Neuronal stem cell (in vitro differentiated cells): ENCODE measurements at regions not wholly inside any gene's neighbourhood (a gene's known extent, or its start where the extent isn't known, plus 50 kb on each side); places are given as distances from the start of the nearest gene placed in this dataset.

Experiments
- DNase-seq: peaks from one replicate; pipeline ENCODE4 v3.0.0-alpha.2; 2013; ENCODE audit warnings: low spot score
- H2AFZ ChIP-seq: one replicate; pipeline ENCODE4 v1.6.1; 2013; ENCODE audit warnings: mild to moderate bottlenecking, low read length, inconsistent platforms
- H2AK5ac ChIP-seq: 2 replicates; pipeline ENCODE4 v1.6.1; 2013; ENCODE audit warnings: low read depth, mild to moderate bottlenecking, inconsistent platforms, low read length, moderate library complexity, mixed read lengths
- H2BK120ac ChIP-seq: 2 replicates; pipeline ENCODE4 v1.6.1; 2013; ENCODE audit warnings: low read depth, mild to moderate bottlenecking, inconsistent platforms, low read length, moderate library complexity, mixed read lengths
- H2BK12ac ChIP-seq: one replicate; pipeline ENCODE4 v1.6.1; 2013; ENCODE audit warnings: low read length, inconsistent platforms
- H2BK15ac ChIP-seq: 2 replicates; pipeline ENCODE4 v1.6.1; 2013; ENCODE audit warnings: mild to moderate bottlenecking, low read length, inconsistent platforms, mixed read lengths
- H2BK5ac ChIP-seq: one replicate; pipeline ENCODE4 v1.6.1; 2013; ENCODE audit warnings: inconsistent platforms, mild to moderate bottlenecking, low read length, moderate library complexity
- H3K14ac ChIP-seq: one replicate; pipeline ENCODE4 v1.6.1; 2013; ENCODE audit warnings: low read length, inconsistent platforms
- H3K18ac ChIP-seq: 2 replicates; pipeline ENCODE4 v1.6.1; 2013; ENCODE audit warnings: low read length, inconsistent platforms
- H3K23ac ChIP-seq: 2 replicates; pipeline ENCODE4 v1.6.1; 2013; ENCODE audit warnings: low read depth, mild to moderate bottlenecking, mixed read lengths, low read length, inconsistent platforms; ENCODE audit not compliant: poor library complexity
- H3K27ac ChIP-seq: replicated peaks from 3 replicates; pipeline ENCODE4 v1.5.1; 2013; ENCODE audit warnings: low read length, inconsistent platforms
- H3K27me3 ChIP-seq, 3 experiments: 2 replicates each; pipeline ENCODE4 v1.6.1; 2013; ENCODE audit warnings: low read length in 3 of 3, mild to moderate bottlenecking in 2 of 3, inconsistent platforms in 1 of 3, low read depth in 1 of 3, mixed read lengths in 1 of 3, moderate library complexity in 1 of 3; ENCODE audit not compliant: control insufficient read depth in 3 of 3, insufficient read depth in 3 of 3
- H3K36me3 ChIP-seq, 2 donors: replicated peaks in 1 of 2; 2 replicates each; pipeline ENCODE4 v1.6.1; 2013; ENCODE audit warnings: low read length in 2 of 2; ENCODE audit not compliant: control insufficient read depth in 2 of 2, insufficient read depth in 2 of 2
- H3K4ac ChIP-seq: 2 replicates; pipeline ENCODE4 v1.6.1; 2013; ENCODE audit warnings: inconsistent platforms, mild to moderate bottlenecking, low read length, moderate library complexity
- H3K4me1 ChIP-seq, 2 donors: 1 replicate in 1 of 2; 2 replicates in 1 of 2; pipeline ENCODE4 v1.6.1; 2013; ENCODE audit warnings: low read length in 2 of 2, low read depth in 1 of 2; ENCODE audit not compliant: control insufficient read depth in 2 of 2, insufficient read depth in 1 of 2
- H3K4me2 ChIP-seq: one replicate; pipeline ENCODE4 v1.6.1; 2013; ENCODE audit warnings: mild to moderate bottlenecking, low read length, inconsistent platforms; ENCODE audit not compliant: insufficient read depth, poor library complexity, severe bottlenecking
- H3K4me3 ChIP-seq, 2 donors: 2 replicates each; pipeline ENCODE4 v1.5.1; 2013; ENCODE audit warnings: low read length in 2 of 2, mild to moderate bottlenecking in 2 of 2, inconsistent platforms in 1 of 2, moderate library complexity in 1 of 2
- H3K79me1 ChIP-seq: one replicate; pipeline ENCODE4 v1.6.1; 2013; ENCODE audit warnings: low read depth, mild to moderate bottlenecking, inconsistent platforms, low read length, moderate library complexity
- H3K9ac ChIP-seq: one replicate; pipeline ENCODE4 v1.6.1; 2013; ENCODE audit warnings: mild to moderate bottlenecking, low read depth, low read length, inconsistent platforms; ENCODE audit not compliant: poor library complexity
- H3K9me3 ChIP-seq, 2 donors: replicated peaks in 1 of 2; 2 replicates each; pipeline versions ENCODE3 to v1.6.1; 2013; ENCODE audit warnings: low read length in 2 of 2, mild to moderate bottlenecking in 2 of 2, inconsistent platforms in 1 of 2, low read depth in 1 of 2, mixed read lengths in 1 of 2, moderate library complexity in 1 of 2; ENCODE audit not compliant: control insufficient read depth in 2 of 2, insufficient read depth in 1 of 2
- H4K8ac ChIP-seq: one replicate; pipeline ENCODE4 v1.6.1; 2013; ENCODE audit warnings: low read depth, mild to moderate bottlenecking, inconsistent platforms, low read length, moderate library complexity
- H4K91ac ChIP-seq: one replicate; pipeline ENCODE4 v1.6.1; 2013; ENCODE audit warnings: low read length, low read depth, mild to moderate bottlenecking, inconsistent platforms; ENCODE audit not compliant: poor library complexity
- WGBS, 2 donors: extraction: QIAGEN DNeasy Blood & Tissue Kit; methylation state at CpG; one replicate each; pipeline ENCODE4 v1.1.7; 2013; ENCODE audit warnings: missing lambda C conversion rate in 2 of 2, mixed read lengths in 1 of 2; ENCODE audit not compliant: insufficient read length in 2 of 2, insufficient replicate concordance in 1 of 2; ENCODE audit errors: extremely low coverage in 2 of 2; 5-methylcytosine and 5-hydroxymethylcytosine counted together

- no peak overlapping the region for H3K14ac ChIP-seq
- no CpG with 5 or more reads among the region's 3 CpGs for WGBS, 2 donors
Observed at GRCh38 chr1:181429462-181429861, 53.9 kb upstream of the CACNA1E start.

GRCh38 chr1:181430015-181430885, 53.1 kb upstream of the CACNA1E start:
- no peak overlapping the region for H3K4me3 ChIP-seq
- no peak overlapping the region for H3K27ac ChIP-seq
- no peaks in the 10 kb centered on the region for H3K9me3 ChIP-seq
- H2AFZ ChIP-seq = no peak overlapping the region
- no peak overlapping the region for H3K4me2 ChIP-seq
- no peaks in the 10 kb centered on the region for H3K79me1 ChIP-seq
- no peak overlapping the region for H4K8ac ChIP-seq
- H2BK15ac ChIP-seq = no peak overlapping the region
- no peak for DNase-seq
- H3K9ac ChIP-seq = no peak overlapping the region
- no peak overlapping the region for H3K14ac ChIP-seq
- peaks cover 0 to 2% of the 10 kb centered on the region in 2 donors for H3K4me1 ChIP-seq
- H3K18ac ChIP-seq = peak overlapping the region; percentile 69
- H2AK5ac ChIP-seq = no peak overlapping the region
- no peak overlapping the region for H4K91ac ChIP-seq
- no peak overlapping the region for H2BK12ac ChIP-seq
- no peak overlapping the region for H3K4ac ChIP-seq
- H2BK120ac ChIP-seq = no peak overlapping the region
- WGBS, 2 donors = no CpG with 5 or more reads among the region's 8 CpGs
- H3K27me3 ChIP-seq = no peaks in the 10 kb centered on the region
- H2BK5ac ChIP-seq = no peak overlapping the region
- no peaks in the 10 kb centered on the region for H3K36me3 ChIP-seq
- no peak overlapping the region for H3K23ac ChIP-seq

More at GRCh38 chr1:181429462-181429861, 53.9 kb upstream of the CACNA1E start:
- Histone ChIP-seq H3K23ac (no peak overlapping the region), H3K36me3 (no peaks in the 10 kb centered on the region), H3K9ac (no peak overlapping the region), H4K91ac (no peak overlapping the region), H2AK5ac (no peak overlapping the region), H3K18ac (no peak overlapping the region), H3K4me2 (no peak overlapping the region), H3K4me1 (peaks cover 0 to 4% of the 10 kb centered on the region in 2 donors), H3K27ac (no peak overlapping the region), H2AFZ (no peak overlapping the region), H4K8ac (no peak overlapping the region), H3K79me1 (no peaks in the 10 kb centered on the region), H3K9me3 (no peaks in the 10 kb centered on the region), H2BK12ac (no peak overlapping the region), H2BK5ac (no peak overlapping the region), H3K27me3 (no peaks in the 10 kb centered on the region), H2BK15ac (no peak overlapping the region), H3K4me3 (no peak overlapping the region), H3K4ac (no peak overlapping the region), H2BK120ac (no peak overlapping the region)
- no peak for DNase-seq
